ENCODE measurements at regions not wholly inside any gene's neighbourhood (a gene's known extent, or its start where the extent isn't known, plus 50 kb on each side); places are given as distances from the start of the nearest gene placed in this dataset.
"Not testable (repeated sequence)": the region's sequence is repeated elsewhere in the genome, so short reads cannot be mapped to it uniquely, and the experiment has no call there.

- DNase-seq (ENCODE audit: low read depth) = no peak
Observed at GRCh38 chr18:67455890-67456501, 60.5 kb downstream of the DSEL start.

- no peak for DNase-seq (ENCODE audit: low read depth)
Observed at GRCh38 chr18:67453901-67454300, 62.6 kb downstream of the DSEL start.

GRCh38 chr18:67451960-67452359 is 64.6 kb downstream of the DSEL start:
- DNase-seq (ENCODE audit: low read depth) = no peak

GRCh38 chr18:67451101-67451500 is 65.4 kb downstream of the DSEL start:
- not testable (repeated sequence) for DNase-seq (ENCODE audit: low read depth)

GRCh38 chr18:67433971-67434370 is 82.5 kb downstream of the DSEL start:
- DNase-seq (ENCODE audit: low read depth) = no peak

- DNase-seq (ENCODE audit: low read depth) = no peak
Observed at GRCh38 chr18:67432806-67433205, 83.7 kb downstream of the DSEL start.

GRCh38 chr18:67428805-67429204 is 87.7 kb downstream of the DSEL start:
- no peak for DNase-seq (ENCODE audit: low read depth)

- DNase-seq (ENCODE audit: low read depth) = no peak
Observed at GRCh38 chr18:67428158-67428557, 88.4 kb downstream of the DSEL start.

- DNase-seq (ENCODE audit: low read depth) = no peak
Observed at GRCh38 chr18:67426486-67426885, 90.0 kb downstream of the DSEL start.

- peak; percentile 97 for DNase-seq (ENCODE audit: low read depth)
Observed at GRCh38 chr18:67425672-67426071, 90.8 kb downstream of the DSEL start.

GRCh38 chr18:67421651-67422050 is 94.9 kb downstream of the DSEL start:
- no peak for DNase-seq (ENCODE audit: low read depth)

GRCh38 chr18:67417864-67418523 is 98.5 kb downstream of the DSEL start:
- peak; percentile 56 for DNase-seq (ENCODE audit: low read depth)

GRCh38 chr18:67411116-67411515 is 105.4 kb downstream of the DSEL start:
- DNase-seq (ENCODE audit: low read depth) = no peak

GRCh38 chr18:67410075-67411070 is 106.1 kb downstream of the DSEL start:
- no peak for DNase-seq (ENCODE audit: low read depth)

- no peak for DNase-seq (ENCODE audit: low read depth)
Observed at GRCh38 chr18:67408240-67408639, 108.3 kb downstream of the DSEL start.

GRCh38 chr18:67406714-67407113 is 109.8 kb downstream of the DSEL start:
- no peak for DNase-seq (ENCODE audit: low read depth)

GRCh38 chr18:67402543-67402942 is 114.0 kb downstream of the DSEL start:
- DNase-seq (ENCODE audit: low read depth) = peak; percentile 40

GRCh38 chr18:67400502-67401117 is 115.9 kb downstream of the DSEL start:
- DNase-seq (ENCODE audit: low read depth) = no peak

GRCh38 chr18:67386032-67386431 is 130.5 kb downstream of the DSEL start:
- DNase-seq (ENCODE audit: low read depth) = no peak

GRCh38 chr18:67385455-67385854 is 131.1 kb downstream of the DSEL start:
- DNase-seq (ENCODE audit: low read depth) = peak; percentile 13

GRCh38 chr18:67384057-67384456 is 132.5 kb downstream of the DSEL start:
- not testable (repeated sequence) for DNase-seq (ENCODE audit: low read depth)
